HCT116 (cell line): ENCODE measurements at regions not wholly inside any gene's neighbourhood (a gene's known extent, or its start where the extent isn't known, plus 50 kb on each side); places are given as distances from the start of the nearest gene placed in this dataset.

Source experiments
- CTCF ChIP-seq, 3 experiments: fragments of 200-600 bp in 1 of 3; sonication (generic) in 1 of 3; IDR thresholded peaks in 2 of 3; conservative IDR thresholded peaks in 1 of 3; 2 replicates each; pipeline ENCODE4 v1.5.1; 2012 to 2017; ENCODE audit warnings: low read depth in 2 of 3, low read length in 2 of 3, antibody characterized with exemption in 1 of 3, borderline replicate concordance in 1 of 3, control low read depth in 1 of 3, mild to moderate bottlenecking in 1 of 3, mixed read lengths in 1 of 3, mixed run types in 1 of 3, moderate library complexity in 1 of 3; ENCODE audit not compliant: insufficient read depth in 1 of 3
- EGR1 ChIP-seq: IDR thresholded peaks from 2 replicates; pipeline ENCODE4 v1.6.1; 2012; ENCODE audit warnings: low read depth
- MAX ChIP-seq: IDR thresholded peaks from 2 replicates; pipeline ENCODE4 v1.6.1; 2012
- POLR2A ChIP-seq: IDR thresholded peaks from 2 replicates; pipeline ENCODE4 v1.7.0; 2011; ENCODE audit warnings: borderline replicate concordance; ENCODE audit not compliant: insufficient read depth, insufficient read length; ENCODE audit errors: extremely low read depth

GRCh38 chr6:169864148-169865020 is 113.0 kb downstream of the ERMARD start:
- TF ChIP-seq EGR1 (no peak), CTCF (IDR thresholded peaks at IDR 0.05 in 2 of 3, conservative IDR thresholded peaks at IDR 0.05 in 1 of 3; ENCODE audit: borderline replicate concordance in 1 of 3, insufficient read depth in 1 of 3, low read depth in 2 of 3, low read length in 2 of 3) (no peak), POLR2A (no peak), MAX (no peak)
